WI38 (cell line): ENCODE measurements at regions not wholly inside any gene's neighbourhood (a gene's known extent, or its start where the extent isn't known, plus 50 kb on each side); places are given as distances from the start of the nearest gene placed in this dataset.
"Not testable (repeated sequence)": the region's sequence is repeated elsewhere in the genome, so short reads cannot be mapped to it uniquely, and the experiment has no call there.

ENCODE experiments used
- H3K4me3 ChIP-seq: 2 replicates; pipeline ENCODE4 v1.5.1; 2011; ENCODE audit warnings: low read depth, mild to moderate bottlenecking, control low read depth, low read length
- TF ChIP-seq, protein P1 (sequence below): IDR thresholded peaks from 2 replicates; pipeline ENCODE4 v1.5.1; 2012; ENCODE audit warnings: low read depth, mild to moderate bottlenecking, control low read depth, low read length

DNA sequence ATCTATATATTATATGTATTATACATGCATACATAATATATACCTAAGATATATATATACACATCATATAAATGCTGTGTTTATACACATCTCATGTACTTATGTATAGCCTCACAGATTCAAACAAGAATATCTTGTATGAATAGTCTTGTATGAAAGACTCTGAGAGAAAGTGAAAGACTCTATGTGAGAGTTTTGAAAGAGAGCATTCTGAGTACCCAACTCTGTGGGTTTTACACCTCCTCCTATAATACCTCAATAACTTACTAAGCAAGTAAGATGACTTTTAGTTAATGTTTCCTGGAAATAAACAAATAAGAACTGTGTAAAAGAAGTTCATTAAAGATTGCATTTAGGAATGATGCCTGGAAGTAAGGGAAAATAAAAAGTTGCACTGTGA, 108.1 kb upstream of the GMNC start:
- TF ChIP-seq, protein P1, sequence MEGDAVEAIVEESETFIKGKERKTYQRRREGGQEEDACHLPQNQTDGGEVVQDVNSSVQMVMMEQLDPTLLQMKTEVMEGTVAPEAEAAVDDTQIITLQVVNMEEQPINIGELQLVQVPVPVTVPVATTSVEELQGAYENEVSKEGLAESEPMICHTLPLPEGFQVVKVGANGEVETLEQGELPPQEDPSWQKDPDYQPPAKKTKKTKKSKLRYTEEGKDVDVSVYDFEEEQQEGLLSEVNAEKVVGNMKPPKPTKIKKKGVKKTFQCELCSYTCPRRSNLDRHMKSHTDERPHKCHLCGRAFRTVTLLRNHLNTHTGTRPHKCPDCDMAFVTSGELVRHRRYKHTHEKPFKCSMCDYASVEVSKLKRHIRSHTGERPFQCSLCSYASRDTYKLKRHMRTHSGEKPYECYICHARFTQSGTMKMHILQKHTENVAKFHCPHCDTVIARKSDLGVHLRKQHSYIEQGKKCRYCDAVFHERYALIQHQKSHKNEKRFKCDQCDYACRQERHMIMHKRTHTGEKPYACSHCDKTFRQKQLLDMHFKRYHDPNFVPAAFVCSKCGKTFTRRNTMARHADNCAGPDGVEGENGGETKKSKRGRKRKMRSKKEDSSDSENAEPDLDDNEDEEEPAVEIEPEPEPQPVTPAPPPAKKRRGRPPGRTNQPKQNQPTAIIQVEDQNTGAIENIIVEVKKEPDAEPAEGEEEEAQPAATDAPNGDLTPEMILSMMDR = no peak
- no peak overlapping the region for H3K4me3 ChIP-seq

- TF ChIP-seq, protein P1 = no peak
- no peak overlapping the region for H3K4me3 ChIP-seq
These were observed 106.1 kb upstream of the GMNC start for GRCh38 chr3:190968616-190969015.

DNA sequence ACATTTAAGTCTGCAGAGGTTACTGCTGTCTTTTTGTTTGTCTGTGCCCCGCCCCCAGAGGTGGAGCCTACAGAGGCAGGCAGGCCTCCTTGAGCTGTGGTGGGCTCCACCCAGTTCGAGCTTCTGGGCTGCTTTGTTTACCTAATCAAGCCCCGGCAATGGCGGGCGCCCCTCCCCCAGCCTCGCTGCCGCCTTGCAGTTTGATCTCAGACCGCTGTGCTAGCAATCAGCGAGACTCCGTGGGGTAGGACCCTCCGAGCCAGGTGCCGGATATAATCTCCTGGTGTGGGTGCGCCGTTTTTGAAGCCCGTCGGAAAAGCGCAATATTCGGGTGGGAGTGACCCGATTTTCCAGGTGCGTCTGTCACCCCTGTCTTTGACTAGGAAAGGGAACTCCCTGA, 102.4 kb upstream of the GMNC start:
- not testable (repeated sequence) for H3K4me3 ChIP-seq

GRCh38 chr3:190959077-190959476, 96.6 kb upstream of the GMNC start:
- no peak overlapping the region for H3K4me3 ChIP-seq
- TF ChIP-seq, protein P1 = no peak

- TF ChIP-seq, protein P1 = no peak
These were observed 79.3 kb upstream of the GMNC start for GRCh38 chr3:190941694-190942260.

DNA sequence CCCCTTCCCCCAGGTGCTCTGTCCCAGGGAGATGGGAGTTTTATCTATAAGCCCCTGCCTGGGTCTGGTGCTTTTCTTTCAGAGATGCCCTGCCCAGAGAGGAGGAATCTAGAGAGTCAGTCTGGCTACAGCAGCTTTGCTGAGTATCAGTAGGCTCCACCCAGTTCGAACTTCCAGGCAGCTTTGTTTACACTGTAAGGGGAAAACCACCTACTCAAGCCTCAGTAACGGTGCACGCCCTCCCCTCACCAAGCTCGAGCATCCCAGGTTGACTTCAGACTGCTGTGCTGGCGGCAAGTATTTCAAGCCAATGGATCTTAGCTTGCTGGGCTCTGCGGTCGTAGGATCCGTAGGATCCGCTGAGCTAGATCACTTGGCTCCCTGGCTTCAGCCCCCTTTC, 72.1 kb upstream of the GMNC start:
- H3K4me3 ChIP-seq = not testable (repeated sequence)

More at GRCh38 chr3:190941694-190942260, 79.3 kb upstream of the GMNC start:
- no peak overlapping the region for H3K4me3 ChIP-seq

GRCh38 chr3:190926619-190927018, 64.1 kb upstream of the GMNC start:
- TF ChIP-seq, protein P1 = no peak

DNA sequence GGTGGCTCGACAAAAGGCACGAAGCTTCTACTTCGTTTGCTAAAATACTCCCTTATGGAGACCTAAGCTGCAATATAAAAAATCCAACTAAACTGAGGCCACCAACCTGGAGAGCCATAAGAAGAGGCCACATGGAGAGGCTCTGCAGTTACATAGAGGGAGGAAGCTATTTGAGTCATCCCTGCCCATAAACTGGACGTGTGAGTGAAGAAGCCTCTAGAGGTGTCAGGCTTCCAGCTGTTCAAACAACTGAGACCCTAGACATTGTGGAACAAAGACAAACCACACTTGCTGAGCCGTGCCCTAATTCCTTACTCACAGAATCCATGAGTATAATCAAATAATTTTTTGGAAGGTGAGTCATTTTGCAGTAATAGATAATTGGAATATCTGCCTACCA, 50.2 kb upstream of the GMNC start:
- no peak overlapping the region for H3K4me3 ChIP-seq
- TF ChIP-seq, protein P1 = no peak

More at GRCh38 chr3:190926619-190927018, 64.1 kb upstream of the GMNC start:
- no peak overlapping the region for H3K4me3 ChIP-seq
